HPDE6-E6E7 (cell line): ENCODE measurements at regions not wholly inside any gene's neighbourhood (a gene's known extent, or its start where the extent isn't known, plus 50 kb on each side); places are given as distances from the start of the nearest gene placed in this dataset.

Source experiments
- DNase-seq: peaks from one replicate; pipeline ENCODE4 v3.0.0; 2011; ENCODE audit warnings: missing footprints; ENCODE audit errors: extremely low spot score

DNA sequence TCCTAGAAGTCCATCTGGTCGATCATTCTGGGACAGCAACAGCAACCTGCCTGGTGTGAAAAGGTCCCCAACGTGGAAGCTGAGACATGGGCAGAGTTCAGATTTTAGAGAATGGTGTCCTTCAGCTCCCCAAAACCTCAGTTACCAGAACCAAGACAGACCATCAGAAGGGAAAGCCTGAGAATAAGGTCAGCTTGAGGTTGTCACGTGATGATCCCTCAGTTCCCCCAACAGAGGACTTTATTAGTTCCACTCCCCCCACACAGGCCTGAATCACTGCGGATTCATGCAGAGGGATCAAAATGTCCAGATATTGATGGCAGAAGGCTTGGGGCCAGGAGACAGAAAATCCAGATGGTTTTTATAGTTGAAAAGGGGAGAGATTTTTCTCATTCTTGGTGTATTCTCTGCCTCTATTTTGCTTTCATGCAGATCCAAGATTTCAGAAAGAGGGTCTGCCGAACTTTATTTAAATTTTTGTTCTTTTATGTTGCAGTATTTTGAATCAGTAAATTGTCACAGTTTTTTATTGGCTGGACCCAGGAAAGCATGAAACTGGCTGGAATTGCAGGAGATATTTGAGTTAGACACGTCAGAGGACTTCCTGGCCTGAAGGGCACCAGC lies 139.0 kb upstream of the NTM start:
- DNase-seq, result no peak

DNA sequence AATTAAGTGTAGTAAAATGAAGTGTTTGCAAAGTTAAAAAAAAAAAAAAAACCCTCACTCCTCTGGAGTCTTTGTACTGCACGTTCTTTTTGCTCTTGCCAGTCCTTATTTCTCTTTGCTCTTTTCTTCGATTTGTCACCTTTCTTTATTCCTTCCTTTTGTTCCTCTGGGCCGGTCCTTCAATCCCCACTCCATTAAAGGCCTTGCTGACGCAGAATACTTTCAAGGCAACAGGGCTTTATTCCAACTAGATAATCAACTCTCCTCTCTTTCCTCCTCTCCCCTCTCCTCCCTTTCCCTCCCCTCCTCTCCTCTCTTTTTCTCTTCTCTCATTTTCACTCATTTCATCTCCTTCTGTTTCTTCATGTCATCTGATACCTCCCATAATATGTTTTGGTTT lies 138.2 kb upstream of the NTM start:
- DNase-seq, result no peak

DNA sequence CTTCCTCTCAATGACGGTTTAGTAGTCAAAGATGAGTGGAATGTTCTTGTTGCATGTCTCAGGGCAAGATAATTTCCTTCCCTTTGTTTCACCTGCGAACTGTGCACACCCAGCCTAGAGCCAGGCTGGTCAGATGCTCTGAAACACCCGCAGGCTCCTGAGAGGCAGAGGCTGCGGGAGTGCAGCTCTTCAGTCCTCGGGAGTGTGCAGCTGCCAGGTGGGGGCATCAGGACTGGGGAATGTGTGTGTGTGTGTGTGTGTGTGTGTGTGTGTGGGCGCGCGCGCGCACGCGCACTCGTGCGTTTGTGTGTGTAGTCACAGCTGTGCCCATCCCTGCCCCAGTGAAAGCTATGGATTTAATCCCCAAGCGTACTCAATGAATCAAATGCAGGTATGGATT lies 136.2 kb upstream of the NTM start:
- DNase-seq, result no peak

DNA sequence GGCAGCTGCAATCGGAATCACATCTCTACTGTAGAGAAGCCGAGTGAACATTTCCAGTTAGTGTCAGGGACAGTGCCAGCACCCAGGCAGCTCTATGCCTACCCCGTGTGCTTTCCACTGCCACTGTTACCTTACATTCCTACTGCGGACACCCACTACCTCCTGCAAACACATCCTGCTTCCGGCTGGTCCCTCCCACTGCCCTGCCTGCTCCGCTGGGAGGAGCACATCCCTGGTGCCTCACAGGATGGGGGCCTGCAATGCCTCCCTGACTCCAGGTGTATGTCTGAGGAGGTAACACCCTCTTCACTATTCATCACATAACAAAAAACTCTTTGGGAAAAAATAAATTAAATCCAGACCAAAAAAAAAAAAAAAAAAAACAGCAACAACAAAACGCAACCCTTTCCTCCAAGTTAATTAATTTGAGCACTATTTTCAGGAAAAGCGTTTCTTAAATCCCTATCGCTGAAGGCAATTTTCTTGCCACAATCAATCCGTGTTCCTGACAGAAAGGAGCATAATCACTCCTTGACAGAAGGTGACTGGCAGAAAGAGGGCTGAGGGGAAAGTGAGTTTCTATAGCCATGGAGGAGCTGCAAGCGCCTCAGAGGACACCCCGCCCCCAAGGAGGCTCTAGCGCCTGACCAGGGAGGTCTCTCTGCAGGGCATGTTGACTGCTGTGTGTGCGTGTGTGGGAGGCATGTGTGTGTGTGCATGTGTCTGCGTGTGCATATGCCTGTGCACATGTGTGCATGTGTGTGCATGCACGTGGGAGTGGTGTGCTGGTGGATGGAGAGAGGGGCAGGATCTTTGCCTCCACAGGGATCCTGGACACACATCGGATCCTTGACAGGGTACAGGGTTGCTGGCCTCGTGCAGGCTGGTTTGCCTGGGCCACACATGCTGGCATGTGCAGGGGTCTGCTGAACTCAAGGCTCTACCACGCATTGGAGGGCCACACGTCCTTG lies 134.8 kb upstream of the NTM start:
- no peak for DNase-seq

DNA sequence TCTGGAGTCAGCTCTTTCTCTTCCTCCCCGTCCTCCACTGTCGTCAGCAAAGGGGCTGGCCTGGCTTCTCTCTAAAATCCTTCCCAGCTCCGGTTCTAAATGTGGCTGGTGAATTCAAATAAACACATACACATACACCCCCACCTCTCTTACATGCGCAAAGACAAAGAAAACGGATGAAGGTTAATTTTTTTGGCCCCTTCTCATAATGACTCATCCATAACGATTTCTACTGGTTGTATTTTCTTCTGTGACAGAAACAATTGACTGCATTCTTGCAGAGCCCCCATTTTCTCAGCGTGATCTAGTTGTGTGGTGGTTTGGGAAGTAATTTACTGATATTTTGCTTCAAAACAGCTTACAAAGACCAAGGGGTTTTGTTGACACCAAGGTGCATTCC lies 130.0 kb upstream of the NTM start:
- no peak for DNase-seq

DNA sequence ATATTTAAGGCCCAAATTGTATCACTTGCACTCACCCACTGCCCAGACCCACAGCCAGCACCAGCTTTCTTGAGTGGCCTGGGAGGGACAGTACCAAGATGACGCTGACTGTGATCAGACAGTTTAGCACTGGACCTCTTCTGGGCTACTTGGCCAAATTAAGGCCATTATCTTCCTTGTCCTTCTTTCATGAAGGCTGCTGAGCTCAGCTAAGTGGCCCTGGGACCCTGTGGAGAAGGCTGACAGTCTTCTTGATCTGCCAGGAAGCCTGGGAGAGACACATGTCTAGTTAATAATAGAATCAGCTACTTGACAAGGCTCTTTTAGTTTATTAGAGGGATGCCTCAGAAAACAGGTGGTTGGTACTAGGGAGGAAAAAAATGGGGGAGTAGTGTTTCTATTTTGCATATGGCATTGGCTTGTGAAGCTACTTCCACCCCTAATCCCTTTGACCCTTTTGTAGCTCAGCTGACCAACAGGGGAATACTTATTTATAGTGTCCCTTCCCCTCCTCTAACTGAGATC lies 127.9 kb upstream of the NTM start:
- DNase-seq, result no peak

DNA sequence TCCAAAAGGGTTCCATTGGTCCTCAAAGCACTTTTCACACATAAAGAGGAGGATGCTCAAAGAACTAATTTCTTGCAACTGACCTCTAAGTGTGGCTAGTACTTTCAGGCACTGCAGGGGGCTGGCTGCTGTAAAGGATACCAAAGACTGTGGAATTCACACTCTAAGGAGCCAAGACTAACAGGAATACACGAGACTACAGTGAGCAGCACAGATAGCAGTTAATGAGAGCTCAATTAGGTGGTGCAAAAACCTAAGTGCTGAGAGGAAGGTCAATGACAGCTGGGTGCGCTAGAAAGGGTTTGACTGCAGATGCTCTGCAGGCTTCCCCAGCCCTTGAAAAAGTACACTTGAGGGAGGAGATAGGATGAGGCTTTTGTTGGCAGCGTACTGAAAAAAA lies 124.3 kb upstream of the NTM start:
- no peak for DNase-seq

DNA sequence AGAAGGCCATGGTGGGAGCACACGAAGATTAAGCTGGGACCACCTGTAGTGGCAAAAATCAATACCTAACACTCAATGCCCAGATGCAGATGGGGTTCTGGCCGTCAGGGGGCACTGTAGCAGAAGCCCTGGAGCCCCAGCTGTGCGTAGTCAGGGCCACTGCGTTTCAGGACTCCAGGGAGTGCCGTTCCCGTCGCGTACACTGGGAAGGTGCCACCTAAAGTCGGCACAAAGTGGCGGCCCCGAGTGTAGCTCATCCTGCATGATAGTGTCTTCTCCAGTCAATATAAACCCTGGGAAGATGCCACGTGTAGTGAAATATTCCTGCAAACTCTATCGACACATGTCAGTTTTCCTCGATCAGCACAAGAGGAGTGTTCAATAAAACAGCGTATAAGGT lies 123.8 kb upstream of the NTM start:
- DNase-seq, result no peak

DNA sequence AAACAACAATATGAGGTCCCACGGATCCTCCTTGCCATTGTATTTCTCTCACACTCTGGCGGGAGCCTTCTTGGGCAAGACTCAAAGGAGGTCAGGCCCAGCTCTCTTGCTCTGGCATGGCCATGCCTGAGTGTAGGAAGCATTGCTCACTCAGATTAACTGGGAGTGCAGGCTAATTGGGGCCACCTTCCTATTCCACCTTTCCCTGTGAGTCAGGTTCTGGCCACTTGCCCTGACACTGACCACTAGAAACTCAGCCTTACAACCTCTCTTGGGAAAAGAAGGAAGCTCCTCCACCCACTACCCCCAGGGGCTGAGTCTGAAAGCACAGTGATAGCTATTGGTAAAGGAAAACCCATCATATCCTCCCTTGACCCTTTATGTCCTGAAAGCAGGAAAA lies 121.8 kb upstream of the NTM start:
- no peak for DNase-seq

DNA sequence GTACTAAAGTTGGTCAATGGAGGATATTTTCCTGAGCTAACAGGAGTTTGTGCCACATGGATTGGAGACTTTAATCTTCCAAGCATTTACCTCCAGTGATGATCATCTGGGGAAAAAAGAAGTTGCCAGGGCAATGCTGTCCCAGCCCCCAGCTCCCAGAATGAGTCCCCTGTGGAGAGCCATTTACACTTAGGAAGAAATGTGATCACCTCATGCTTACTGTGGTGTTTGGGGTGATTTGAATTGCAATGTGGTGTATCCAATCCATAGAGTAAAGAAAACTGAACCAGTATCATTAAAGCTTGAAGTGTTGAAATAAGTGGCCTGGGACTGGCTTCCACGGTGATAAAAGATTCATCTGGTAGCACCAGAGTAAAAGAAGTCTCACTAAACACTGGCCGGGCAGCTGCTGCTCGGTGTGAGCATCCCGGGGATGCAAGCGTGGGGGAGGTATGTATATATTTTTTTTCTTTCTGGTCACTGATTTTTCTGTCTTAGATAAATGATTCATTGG lies 117.2 kb upstream of the NTM start:
- no peak for DNase-seq

DNA sequence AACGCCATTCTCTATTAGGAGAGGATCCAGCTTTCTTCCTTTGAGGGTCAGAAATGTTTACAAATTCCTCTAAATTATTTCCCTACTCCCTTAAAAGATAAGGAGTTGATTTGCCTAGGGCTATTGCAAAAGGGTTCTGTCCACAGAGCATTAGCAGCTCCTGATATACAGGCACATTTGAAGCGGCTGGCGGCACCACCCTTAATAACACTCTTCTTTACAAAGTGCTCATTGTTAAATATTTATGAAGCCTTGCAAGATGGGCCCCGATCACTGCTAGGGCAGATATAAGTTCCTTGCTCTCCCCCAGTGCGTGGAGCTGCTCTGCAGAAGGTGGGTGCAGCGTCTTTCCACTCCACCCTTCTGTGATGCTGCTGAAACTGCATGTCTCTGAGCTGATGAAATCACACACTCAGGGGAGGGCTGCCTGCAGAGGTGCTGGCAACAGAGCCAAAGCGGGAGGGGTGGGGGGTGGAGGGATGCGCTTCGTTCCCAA lies 116.7 kb upstream of the NTM start:
- no peak for DNase-seq

DNA sequence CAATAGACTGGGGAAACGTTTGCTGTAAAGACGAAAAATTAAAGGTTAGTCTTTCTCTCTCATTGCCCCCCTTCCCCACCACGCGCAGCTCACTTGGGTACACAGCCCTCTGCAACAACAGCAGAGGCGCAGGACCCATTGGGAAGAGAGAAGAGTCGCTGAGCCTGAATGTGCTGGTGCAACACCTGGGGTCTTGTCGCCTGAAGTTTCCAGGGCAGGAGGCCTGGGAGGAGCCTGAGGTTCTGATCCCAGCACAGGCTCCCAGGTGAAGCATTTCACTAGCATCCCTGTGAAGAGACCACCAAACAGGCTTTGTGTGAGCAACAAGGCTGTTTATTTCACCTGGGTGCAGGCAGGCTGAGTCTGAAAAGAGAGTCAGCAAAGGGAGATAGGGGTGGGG lies 116.2 kb upstream of the NTM start:
- DNase-seq, result no peak

DNA sequence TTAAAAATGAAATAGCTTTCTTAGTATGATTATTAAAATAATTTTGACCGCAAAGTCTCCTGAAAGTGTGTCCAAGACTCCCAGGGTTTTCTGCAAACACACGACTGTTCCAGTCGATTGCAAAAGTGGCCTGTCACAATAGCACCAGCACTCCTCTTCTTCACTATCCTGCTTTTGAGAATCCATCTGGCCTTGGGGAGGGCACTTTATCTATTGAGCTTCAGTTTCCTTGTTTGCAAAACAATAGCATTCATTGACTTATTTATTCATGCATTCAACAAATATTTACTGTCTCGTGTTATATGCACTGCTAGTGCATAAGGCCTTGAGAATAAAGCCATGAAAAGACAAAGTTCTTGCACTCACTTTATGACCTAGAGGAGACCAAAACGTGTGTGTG lies 96.2 kb upstream of the NTM start:
- no peak for DNase-seq

DNA sequence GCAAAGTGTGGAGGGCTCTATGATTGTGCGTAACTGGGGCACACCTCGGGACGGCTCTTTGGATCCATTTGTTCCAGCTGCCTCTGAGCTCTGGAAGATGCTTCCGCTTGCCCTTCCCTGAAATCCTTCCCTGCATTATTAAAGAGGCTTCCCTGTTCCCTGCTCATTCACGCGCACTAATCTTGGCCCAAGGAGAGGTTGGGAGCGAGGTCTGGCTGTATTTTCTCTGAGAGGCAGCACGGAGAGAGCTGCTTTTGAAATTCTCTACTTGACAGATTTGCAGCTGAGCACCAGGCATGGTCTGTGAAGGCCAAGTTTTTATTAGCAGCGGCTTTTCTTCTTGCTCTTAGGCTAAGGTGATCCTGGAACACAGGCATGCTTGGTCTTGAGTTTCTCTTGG lies 94.8 kb upstream of the NTM start:
- DNase-seq, result no peak

DNA sequence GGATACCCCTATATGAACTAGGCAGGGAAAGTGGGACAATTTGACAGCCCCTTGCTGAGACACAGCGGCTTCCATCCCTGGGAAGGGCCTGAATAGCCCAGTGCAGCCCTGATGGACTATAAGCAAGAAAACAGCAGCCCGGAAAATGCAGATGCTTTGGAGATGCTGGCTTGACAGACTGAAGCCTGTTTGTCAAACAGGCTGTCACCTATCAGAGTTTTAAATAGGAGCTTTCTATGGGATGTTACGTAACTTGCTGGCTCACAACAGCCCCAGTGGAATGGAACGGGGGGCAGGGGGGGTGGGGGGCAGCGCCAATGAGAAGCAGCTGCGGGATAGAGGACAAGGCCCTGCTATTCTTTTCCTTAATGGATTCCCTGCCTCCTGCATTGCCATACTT lies 91.9 kb upstream of the NTM start:
- no peak for DNase-seq

DNA sequence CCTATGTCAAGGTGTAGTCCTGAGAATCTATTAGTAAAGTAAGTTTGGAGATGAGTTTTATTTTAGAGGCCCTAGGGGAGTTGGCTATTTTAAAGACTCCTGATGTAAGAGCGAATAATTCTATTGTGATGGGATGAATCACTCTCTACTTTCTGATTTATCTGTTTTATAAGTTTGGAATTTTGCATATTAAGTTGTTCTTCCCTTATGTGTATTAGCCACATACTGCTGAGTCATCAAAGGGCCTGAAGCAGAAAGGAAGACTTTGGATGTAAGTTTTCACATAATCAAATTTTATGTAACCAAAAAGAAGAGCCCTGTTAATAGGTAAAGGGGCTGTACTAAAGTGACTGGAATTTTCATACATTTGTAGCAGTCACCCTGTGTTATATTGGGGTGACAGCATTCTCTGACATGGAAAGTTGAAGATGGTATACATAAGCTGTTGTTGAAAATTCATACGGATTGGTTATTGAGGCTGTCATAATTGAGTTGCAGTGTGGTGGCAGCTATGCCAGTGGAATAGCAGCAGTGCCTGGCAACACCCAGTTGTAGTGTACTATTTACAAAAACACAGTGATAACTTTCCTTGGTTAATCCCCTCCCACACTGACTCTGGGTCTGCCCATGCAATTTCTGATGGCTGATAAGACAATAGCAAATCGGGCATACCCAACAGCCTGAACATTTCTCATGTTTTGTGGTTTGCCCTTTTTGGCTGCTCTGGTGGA lies 90.6 kb upstream of the NTM start:
- DNase-seq, result no peak

DNA sequence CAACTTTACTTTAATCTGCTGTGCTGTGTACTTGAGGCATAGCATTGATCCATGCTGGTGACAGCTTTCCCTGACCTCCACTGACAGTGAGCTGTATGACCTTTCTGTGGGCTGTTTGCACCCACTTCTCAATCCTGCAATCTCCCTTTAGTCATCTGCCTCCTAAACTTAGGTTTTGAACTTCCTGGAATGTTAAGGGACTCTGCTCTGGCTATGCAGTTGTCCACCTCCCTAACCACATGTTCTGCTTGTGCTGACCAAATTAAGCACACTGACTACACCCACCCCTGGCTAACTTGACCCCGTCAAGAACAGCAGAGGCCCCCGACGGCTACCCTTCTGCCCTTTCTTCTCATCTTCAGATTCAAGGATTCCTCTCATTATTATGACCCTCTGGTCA lies 89.1 kb upstream of the NTM start:
- DNase-seq, result no peak

DNA sequence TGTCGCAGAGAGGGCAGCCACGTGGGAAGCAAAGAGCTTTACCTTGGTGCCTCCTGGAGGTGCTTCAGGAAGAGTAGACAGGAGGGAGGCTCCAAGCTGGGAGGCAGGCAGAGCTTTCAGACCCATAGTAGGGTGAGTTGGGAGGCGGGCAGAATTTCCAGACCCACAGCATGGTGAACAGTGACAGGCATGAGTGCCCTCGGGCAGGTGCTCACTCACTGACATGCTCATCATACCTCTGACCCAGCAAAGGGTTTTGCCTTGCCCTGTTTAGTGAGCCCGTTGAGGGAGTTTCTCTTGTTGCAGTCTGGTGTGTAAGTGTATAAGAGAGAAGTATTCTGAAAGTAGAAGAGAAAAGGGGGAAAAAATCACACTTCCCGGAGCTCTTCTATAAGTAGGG lies 86.4 kb upstream of the NTM start:
- no peak for DNase-seq

DNA sequence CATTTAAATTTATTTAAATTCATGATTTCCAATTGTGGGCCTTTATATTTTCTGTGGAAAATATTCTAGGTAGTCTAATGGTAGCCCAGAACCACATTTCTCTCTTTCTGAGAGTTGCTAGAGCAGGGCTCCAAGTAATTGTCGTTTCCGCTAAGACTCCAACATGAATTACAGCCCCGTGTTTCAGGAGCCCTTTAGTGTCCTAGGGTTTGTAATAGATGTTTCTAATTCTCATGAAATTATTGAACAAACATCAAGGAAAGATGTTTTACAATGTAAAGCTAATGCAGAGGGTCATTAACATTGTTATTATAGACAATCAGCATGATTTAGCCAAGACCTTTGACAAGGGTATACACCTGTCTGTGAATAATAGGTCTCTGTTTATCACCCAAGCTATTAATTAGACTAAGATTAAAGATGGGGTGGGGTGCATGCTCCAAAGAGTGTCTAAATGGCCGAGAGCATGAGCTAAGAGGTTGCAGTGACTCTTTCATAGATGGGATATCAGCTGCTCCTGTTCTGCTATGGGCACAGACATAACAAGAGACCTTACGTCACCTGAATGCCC lies 81.8 kb upstream of the NTM start:
- DNase-seq, result no peak

DNA sequence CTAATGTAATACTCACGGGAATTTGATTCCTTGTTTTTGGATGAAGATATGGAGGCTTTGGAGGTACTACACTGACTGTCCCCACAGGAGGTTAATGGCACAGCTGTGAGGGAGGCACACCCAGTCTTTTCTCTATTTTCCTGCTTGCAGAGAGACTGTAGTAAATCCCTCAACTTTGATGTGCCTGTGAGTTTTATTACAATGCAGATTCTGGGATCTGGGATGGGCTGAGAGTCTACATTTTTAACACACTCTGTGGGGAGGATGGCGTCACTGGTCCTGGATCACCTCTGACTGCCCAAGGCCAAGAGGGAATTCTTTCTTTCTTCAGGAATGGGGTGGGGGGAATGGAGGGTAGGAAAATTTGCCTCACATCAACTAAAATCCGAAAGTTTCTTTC lies 80.2 kb upstream of the NTM start:
- no peak for DNase-seq

DNA sequence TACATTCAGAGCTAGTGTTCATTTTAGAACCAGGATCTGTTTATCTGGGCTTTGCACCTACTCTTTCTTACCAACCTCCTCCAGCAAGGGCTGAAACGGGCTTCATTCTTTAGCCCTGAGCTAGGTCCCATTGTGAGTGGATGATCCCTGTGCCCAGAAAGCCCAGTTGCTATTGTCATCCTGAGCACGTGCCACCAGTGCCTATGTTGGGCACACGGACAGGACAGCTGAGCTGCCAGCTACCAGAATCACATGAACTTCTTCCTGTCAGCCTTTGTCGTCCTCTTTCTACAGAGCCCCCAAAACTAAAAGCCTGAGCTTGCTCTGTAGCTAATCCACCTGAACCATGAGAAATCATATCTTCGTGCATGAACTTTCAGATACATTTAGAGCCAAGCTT lies 74.4 kb upstream of the NTM start:
- DNase-seq, result no peak

DNA sequence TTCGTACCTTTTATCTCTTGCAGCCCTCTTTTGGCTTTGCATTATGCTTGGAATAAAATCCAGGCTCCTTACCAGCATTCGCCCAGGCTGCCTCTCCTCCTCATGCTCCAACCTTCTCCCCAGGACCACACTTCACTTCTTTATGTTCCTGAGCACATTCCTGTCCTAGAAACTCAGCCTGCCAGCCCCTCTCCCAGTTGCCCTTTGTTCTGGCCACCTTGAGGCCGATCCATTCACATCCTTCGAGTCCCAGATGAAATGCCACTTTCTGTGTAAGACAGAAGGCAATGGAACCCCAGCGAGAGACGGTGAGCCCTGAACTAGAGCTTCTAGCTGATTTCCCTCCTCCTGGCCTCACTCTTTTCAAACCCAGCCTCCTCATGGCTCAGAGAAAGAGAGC lies 73.0 kb upstream of the NTM start:
- DNase-seq, result no peak
